KMS-11 (cell line): ENCODE measurements at regions not wholly inside any gene's neighbourhood (a gene's known extent, or its start where the extent isn't known, plus 50 kb on each side); places are given as distances from the start of the nearest gene placed in this dataset.

Source experiments
- H2AFZ ChIP-seq: fragments of 200-600 bp; sonication (generic); 2 replicates; pipeline ENCODE4 v1.6.1; 2016; ENCODE audit warnings: antibody characterized with exemption, mixed run types, low read depth
- H3K27ac ChIP-seq: fragments of 200-600 bp; sonication (generic); 2 replicates; pipeline ENCODE4 v1.6.1; 2016; ENCODE audit warnings: mild to moderate bottlenecking, mixed run types
- H3K27me3 ChIP-seq: fragments of 200-600 bp; sonication (generic); 2 replicates; pipeline ENCODE4 v1.6.1; 2017; ENCODE audit warnings: mild to moderate bottlenecking, low read depth, mixed run types, moderate library complexity; ENCODE audit not compliant: insufficient read depth
- H3K36me3 ChIP-seq: fragments of 200-600 bp; sonication (generic); 2 replicates; pipeline ENCODE4 v1.6.1; 2017; ENCODE audit warnings: mild to moderate bottlenecking, mixed run types; ENCODE audit not compliant: insufficient read depth
- H3K4me1 ChIP-seq: fragments of 200-600 bp; sonication (generic); 2 replicates; pipeline ENCODE4 v1.6.1; 2016; ENCODE audit warnings: mild to moderate bottlenecking, low read depth, mixed run types; ENCODE audit not compliant: poor library complexity, severe bottlenecking
- H3K4me2 ChIP-seq: fragments of 200-600 bp; sonication (generic); 2 replicates; pipeline ENCODE4 v1.7.0; 2016; ENCODE audit warnings: mild to moderate bottlenecking, mixed run types
- H3K4me3 ChIP-seq: fragments of 200-600 bp; sonication (generic); IDR thresholded peaks from 2 replicates; pipeline ENCODE4 v1.6.1; 2017; ENCODE audit warnings: low read depth, low read length, mixed read lengths; ENCODE audit not compliant: insufficient read depth
- H3K79me2 ChIP-seq: fragments of 200-600 bp; sonication (generic); 2 replicates; pipeline ENCODE4 v1.6.1; 2016; ENCODE audit warnings: low read depth, mixed run types; ENCODE audit not compliant: insufficient read depth
- H3K9ac ChIP-seq: fragments of 200-600 bp; sonication (generic); 2 replicates; pipeline ENCODE4 v1.6.1; 2016; ENCODE audit warnings: mild to moderate bottlenecking, mixed run types
- H4K20me1 ChIP-seq: fragments of 200-600 bp; sonication (generic); 2 replicates; pipeline ENCODE4 v1.6.1; 2016; ENCODE audit warnings: mild to moderate bottlenecking, mixed run types; ENCODE audit not compliant: insufficient read depth
- TF ChIP-seq, protein P1 (sequence below): fragments of 200-600 bp; sonication (generic); conservative IDR thresholded peaks from 2 replicates; pipeline ENCODE4 v1.6.1; 2017; ENCODE audit warnings: low read depth, mild to moderate bottlenecking, antibody characterized with exemption, low read length, moderate library complexity, mixed read lengths

DNA sequence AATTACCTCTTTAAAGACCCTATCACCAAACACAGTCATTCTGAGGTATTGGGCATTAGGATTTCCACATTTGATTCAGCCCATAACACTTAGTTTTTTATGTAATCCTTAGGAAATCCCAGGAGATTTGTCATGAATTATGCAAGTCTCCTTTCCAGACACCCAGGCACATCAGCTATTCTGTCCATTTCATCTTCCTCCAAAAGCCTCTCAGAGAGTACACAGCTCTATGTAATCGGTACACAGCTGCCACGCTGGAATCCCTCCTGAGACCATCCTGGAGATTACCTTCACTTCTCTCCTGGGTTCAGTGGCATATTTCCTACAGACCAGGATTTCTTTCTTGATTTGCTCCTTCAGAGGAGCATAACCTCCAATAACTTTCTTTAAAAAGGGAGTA is 2309.8 kb upstream of the WWC1 start:
- Histone ChIP-seq H4K20me1 (no peaks in the 10 kb centered on the region), H3K27ac (no peak overlapping the region), H3K4me2 (no peak overlapping the region), H3K36me3 (no peaks in the 10 kb centered on the region), H3K4me3 (no peak overlapping the region), H3K4me1 (no peaks in the 10 kb centered on the region), H3K9ac (no peak overlapping the region), H2AFZ (no peak overlapping the region), H3K27me3 (no peaks in the 10 kb centered on the region), H3K79me2 (no peaks in the 10 kb centered on the region)
- TF ChIP-seq, protein P1, sequence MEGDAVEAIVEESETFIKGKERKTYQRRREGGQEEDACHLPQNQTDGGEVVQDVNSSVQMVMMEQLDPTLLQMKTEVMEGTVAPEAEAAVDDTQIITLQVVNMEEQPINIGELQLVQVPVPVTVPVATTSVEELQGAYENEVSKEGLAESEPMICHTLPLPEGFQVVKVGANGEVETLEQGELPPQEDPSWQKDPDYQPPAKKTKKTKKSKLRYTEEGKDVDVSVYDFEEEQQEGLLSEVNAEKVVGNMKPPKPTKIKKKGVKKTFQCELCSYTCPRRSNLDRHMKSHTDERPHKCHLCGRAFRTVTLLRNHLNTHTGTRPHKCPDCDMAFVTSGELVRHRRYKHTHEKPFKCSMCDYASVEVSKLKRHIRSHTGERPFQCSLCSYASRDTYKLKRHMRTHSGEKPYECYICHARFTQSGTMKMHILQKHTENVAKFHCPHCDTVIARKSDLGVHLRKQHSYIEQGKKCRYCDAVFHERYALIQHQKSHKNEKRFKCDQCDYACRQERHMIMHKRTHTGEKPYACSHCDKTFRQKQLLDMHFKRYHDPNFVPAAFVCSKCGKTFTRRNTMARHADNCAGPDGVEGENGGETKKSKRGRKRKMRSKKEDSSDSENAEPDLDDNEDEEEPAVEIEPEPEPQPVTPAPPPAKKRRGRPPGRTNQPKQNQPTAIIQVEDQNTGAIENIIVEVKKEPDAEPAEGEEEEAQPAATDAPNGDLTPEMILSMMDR: no peak

DNA sequence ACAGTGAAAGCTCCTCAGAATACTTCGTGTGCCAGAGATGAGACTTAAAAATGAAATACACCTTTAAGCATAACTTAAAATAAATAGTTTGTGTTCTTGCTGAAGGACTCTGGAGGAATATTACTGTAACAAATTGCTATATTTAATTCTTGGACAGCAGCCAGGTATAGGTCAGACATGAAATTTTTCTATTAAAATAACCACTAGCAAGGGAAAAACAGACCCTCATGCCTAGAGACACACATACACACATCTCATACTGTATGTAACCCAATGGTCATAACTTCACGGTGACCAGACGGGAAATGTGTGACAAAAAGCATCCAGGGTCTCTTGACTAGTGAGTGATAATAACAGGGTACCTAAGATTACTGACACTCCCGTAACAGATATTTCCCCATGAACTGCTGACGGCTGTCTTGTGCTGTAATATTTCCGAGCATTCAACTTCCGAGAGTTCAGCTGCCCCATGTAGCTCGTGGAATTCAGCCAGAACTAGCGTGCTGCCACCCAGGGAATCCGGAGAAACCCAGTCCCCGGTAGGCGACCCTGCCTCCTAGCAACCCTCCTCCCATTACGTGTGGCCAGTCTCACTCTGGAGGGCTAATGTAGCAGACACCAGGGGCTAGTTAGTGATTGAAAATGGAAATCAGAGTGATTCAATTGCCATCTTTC is 2295.1 kb upstream of the WWC1 start:
- Histone ChIP-seq H3K79me2 (no peaks in the 10 kb centered on the region), H2AFZ (no peak overlapping the region), H4K20me1 (no peaks in the 10 kb centered on the region), H3K9ac (no peak overlapping the region), H3K27me3 (no peaks in the 10 kb centered on the region), H3K36me3 (no peaks in the 10 kb centered on the region), H3K4me3 (no peak overlapping the region), H3K27ac (no peak overlapping the region), H3K4me1 (no peaks in the 10 kb centered on the region), H3K4me2 (no peak overlapping the region)
- TF ChIP-seq, protein P1: no peak

DNA sequence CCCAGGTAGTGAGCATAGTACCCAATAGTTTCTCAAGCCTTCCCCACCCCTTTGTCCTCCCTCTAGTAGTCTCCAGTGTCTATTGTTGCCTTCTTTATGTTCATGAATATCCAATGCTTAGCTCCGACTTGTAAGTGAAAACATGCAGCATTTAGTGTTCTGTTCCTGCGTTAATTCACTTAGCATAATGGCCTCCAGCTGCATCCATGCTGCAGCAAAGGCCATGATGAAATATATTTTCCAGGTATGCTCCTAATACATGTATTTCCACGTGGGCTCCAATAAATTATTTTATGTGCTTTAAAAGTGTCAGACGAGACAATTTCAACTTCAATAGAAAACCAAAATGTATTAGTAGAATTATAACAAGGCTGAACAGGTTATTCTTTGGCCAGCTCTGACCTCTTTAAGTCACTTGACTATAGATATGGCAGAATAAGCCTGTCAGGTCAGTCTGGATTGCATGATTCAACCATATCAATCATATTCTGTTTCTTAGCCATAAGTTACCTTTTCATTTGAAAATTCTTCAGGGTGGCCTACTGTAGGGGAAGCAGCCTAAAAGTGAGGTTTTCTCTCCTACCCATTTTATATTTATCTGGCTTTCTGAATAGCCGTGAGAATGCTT is 2291.6 kb upstream of the WWC1 start:
- Histone ChIP-seq H2AFZ (no peak overlapping the region), H4K20me1 (no peaks in the 10 kb centered on the region), H3K27ac (no peak overlapping the region), H3K27me3 (no peaks in the 10 kb centered on the region), H3K36me3 (no peaks in the 10 kb centered on the region), H3K4me1 (no peaks in the 10 kb centered on the region), H3K79me2 (no peaks in the 10 kb centered on the region), H3K9ac (no peak overlapping the region), H3K4me2 (no peak overlapping the region), H3K4me3 (no peak overlapping the region)
- TF ChIP-seq, protein P1: no peak

DNA sequence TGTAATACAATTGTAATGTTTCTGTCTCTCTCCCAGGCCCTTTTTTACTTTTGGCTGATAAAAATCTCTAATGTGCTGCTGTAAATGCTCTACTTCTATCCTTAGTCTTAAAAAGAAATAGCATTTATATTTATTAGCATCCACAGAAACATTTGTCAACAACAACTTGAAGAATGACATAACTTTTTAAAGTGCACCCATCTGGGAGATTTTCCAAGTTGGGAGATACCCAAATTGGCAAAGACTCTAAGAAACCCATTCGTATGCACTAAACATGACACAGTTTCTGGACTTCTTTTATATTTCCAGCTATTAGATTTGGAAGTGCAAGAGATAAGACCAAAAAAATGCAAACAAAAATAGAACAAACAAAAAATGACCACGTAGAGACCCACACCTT is 2287.4 kb upstream of the WWC1 start:
- H3K36me3 ChIP-seq: no peaks in the 10 kb centered on the region
- no peak overlapping the region for H3K4me3 ChIP-seq
- H3K79me2 ChIP-seq: no peaks in the 10 kb centered on the region
- H3K27ac ChIP-seq: no peak overlapping the region
- H3K9ac ChIP-seq: no peak overlapping the region
- H4K20me1 ChIP-seq: no peaks in the 10 kb centered on the region
- H3K27me3 ChIP-seq: no peaks in the 10 kb centered on the region
- H3K4me1 ChIP-seq: no peaks in the 10 kb centered on the region
- no peak overlapping the region for H2AFZ ChIP-seq
- TF ChIP-seq, protein P1: no peak
- H3K4me2 ChIP-seq: no peak overlapping the region
